ENCODE measurements at regions not wholly inside any gene's neighbourhood (a gene's known extent, or its start where the extent isn't known, plus 50 kb on each side); places are given as distances from the start of the nearest gene placed in this dataset.

- TF ChIP-seq CTCF (IDR thresholded peaks at IDR 0.05) (no peak), POLR2A (IDR thresholded peaks at IDR 0.05) (no peak), EP300 (IDR thresholded peaks at IDR 0.05) (no peak)
Measured at GRCh38 chr2:219916726-219917440, 289.5 kb downstream of the SLC4A3 start.
